COLO668 (cell line): ENCODE measurements at regions not wholly inside any gene's neighbourhood (a gene's known extent, or its start where the extent isn't known, plus 50 kb on each side); places are given as distances from the start of the nearest gene placed in this dataset.
A peak's percentile ranks its signal among the peaks of the same experiment; 100 is the strongest.
"Not testable (repeated sequence)": the region's sequence is repeated elsewhere in the genome, so short reads cannot be mapped to it uniquely, and the experiment has no call there.

Experiments used
- DNase-seq: peaks from one replicate; lab custom pipeline; 2025; ENCODE audit not compliant: unreplicated experiment; lab: John Stamatoyannopoulos, UW

DNA sequence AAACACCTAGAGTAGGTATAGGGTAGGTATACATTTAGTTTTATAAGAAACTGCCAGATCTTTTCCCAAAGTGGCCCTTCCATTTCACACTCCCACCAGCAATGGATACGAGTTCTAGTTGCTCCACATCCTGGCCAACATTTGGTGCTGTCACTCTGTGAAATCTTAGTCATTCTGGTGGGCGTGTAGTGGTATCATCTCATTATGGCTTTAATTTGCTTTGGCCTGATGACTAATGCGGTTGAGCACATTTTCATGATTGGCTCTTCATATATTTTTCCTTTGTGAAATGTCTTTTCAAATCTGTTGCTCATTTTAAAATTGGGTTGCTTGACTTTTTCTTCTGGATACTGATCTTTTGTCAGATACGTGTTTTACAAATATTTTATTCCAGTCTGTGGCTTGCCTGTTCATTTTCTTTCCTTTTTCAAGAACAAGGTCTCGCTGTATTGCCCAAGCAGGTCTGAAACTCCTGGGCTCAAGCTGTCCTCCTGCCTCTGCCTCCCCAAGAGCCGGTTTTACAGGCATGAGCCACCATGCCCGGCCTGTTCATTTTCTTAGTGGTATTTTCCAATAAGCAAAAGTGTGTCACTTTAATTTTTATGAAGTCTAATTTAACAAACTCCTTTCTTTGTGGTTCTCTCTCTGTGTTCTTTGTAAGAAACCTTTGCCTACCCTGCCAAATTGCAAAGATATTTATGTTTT, 192.4 kb downstream of the SEC14L1 start:
- no peak for DNase-seq

DNA sequence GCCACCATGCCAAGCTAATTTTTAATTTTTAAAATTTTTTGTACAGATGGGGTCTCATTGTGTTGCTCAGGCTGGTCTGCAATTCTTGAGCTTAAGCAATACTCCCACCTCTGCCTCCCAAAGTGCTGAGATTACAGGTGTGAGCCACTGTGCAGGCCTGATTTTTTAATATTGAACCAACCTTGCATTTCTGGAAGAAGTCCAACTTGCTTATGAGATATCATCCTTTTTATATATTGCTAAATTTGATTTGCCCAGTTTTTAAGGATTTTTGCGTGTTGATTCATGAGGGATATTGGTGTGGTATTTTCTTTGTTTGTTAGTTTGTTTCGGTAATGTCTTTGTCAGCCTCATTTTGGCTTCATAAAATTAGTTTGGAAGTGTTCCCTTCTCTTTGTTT, 196.4 kb downstream of the SEC14L1 start:
- no peak for DNase-seq

DNA sequence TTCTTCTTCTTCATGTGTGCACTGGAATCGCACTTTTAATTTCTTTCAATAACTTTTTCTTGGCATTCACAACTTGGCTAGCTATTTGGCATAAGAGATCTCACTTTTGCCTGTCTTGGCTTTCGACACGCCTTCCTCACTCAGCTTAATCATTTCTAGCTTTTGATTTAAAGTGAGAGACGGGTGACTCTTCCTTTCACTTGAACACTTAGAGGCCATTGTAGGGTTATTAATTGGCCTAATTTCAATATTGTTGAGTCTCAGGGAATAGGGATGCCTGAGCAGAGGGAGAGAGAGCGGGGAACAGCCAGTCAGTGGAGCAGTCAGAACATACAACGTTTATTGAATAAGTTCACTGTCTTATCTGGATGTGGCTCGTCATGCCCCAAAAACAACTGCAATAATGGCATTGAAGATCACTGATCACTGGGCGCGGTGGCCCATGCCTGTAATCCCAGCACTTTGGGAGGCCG, 200.3 kb downstream of the SEC14L1 start:
- no peak for DNase-seq

DNA sequence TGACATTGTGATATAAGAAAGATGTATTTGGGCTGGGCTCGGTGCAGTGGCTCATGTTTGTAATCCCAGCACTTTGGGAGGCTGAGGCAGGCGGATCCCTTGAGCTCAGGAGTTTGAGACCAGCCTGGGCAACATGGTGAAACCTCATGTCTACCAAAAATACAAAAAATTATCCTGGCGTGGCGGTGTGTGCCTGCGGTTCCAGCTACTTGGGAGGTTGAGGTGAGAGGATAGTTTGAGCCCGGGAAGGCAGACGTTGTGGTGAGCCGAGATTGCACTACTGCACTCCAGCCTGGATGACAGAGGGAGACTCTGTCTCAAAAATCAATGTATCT, 201.9 kb downstream of the SEC14L1 start:
- not testable (repeated sequence) for DNase-seq

DNA sequence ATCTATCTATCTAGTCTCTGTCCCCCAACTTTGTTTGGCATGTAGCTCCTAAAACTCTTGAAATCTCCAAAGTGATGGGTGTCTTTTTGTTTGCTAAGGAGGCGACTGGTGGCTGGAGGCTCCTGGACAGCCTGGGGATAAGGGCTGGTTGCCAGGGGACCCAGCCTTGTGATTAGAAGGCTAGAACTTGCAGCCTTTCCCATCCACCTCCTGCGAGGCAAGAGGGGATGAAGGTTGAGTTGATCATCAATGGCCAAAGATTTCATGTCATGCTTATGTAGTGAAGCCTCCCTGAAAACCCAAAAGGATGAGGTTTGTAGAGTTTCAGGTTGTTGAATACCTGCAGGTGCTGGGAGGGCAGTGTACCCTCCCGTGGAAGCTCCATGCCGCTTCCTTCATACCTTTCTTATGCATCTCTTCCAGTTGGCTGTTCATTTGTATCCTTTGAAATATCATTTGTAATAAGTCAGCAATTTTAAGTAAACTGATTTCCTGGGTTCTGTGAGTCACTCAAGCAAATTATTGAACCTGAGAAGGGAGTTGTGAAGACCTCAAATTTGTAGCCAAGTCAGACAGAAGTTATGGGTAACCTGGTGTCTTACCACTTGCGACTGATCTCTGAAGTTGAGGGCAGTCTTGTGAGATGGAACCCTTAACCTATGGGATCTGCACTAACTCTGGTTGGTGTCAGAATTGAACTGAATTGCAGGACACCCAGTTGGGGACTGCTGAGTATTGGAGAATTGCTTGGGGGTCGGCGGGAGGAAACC, 202.4 kb downstream of the SEC14L1 start:
- no peak for DNase-seq

DNA sequence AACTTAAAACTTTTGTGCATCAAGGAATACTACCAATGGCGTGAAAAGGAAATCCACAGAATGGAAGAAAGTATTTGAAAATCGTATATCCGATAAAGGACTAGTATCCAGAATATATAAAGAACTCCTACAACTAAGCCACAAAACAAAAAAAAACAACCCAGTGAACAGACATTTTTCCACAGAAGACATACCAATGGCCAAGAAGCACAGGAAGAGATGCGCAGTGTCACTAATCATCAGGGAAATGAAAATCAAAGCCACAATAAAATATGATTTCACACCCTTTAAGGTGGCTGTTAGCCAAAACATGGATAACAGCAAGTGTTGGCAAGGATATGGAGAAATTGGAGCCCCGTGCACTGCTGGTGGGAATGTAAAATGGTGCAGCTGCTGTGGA, 203.3 kb downstream of the SEC14L1 start:
- no peak for DNase-seq

DNA sequence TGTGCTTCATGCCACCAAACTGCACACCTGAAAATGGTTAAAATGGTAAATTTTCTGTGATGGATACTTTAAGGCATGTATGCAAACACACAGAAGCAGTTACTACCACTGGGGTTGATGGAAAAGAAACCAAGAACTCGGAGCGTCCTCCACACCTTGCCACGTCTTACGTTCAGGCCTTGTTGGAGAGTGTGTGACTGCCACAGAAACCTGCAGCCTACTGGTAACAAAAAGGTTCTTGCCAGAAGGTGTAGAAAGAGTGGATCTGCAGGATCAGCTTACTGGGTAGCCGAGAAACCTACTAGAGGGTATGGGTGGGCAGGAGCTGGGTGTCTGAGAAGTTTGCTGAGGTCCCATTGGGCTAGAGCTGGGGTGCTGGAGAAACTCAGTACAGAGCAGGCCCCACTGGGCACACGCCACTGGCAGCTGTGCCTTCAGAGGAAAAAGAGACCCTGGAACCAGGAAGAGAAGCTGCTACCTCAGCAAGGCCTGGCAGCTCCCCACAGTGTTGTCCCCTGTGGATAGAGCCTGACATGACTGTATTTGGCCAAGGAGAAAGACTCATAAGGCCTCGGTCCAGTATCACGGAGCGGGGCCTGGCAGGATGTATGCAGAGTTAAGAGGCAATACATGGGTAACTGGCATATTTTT, 204.6 kb downstream of the SEC14L1 start:
- DNase-seq, result no peak

DNA sequence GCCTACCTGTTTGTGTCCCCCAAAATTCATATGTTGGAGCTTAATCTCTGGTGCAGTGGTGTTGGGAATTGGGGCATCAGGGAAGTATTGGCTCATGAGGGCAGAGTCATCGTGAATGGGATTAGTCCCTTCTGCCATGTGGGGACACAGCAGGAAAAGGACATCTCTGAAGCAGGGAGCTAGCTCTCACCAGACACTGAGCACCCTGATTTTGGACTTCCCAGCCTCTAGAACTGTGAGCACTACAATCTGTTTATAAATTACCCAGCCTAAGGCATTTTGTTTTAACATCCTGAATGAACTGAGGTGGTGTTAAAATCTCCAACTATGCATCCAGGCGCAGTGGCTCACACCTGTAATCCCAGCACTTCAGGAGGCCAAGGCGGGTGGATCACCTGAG, 206.0 kb downstream of the SEC14L1 start:
- DNase-seq, result no peak

DNA sequence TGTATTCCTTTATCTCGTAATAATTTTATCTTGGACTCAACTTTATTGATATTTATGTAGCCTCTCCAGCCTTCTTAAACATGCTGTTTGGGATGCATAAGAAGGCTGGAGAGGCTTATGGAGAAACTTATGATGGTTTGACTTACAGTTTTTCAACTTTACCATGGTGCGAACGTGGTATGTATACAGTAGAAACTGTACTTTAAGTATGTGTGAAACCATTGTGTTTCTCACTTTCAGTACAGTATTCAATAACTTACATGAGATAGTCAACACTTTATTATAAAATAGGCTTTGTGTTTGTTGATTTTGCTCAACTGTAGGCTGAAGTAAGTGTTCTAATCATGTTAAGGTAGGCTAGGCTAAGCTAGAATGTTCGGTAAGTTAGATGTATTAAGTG, 206.8 kb downstream of the SEC14L1 start:
- no peak for DNase-seq

DNA sequence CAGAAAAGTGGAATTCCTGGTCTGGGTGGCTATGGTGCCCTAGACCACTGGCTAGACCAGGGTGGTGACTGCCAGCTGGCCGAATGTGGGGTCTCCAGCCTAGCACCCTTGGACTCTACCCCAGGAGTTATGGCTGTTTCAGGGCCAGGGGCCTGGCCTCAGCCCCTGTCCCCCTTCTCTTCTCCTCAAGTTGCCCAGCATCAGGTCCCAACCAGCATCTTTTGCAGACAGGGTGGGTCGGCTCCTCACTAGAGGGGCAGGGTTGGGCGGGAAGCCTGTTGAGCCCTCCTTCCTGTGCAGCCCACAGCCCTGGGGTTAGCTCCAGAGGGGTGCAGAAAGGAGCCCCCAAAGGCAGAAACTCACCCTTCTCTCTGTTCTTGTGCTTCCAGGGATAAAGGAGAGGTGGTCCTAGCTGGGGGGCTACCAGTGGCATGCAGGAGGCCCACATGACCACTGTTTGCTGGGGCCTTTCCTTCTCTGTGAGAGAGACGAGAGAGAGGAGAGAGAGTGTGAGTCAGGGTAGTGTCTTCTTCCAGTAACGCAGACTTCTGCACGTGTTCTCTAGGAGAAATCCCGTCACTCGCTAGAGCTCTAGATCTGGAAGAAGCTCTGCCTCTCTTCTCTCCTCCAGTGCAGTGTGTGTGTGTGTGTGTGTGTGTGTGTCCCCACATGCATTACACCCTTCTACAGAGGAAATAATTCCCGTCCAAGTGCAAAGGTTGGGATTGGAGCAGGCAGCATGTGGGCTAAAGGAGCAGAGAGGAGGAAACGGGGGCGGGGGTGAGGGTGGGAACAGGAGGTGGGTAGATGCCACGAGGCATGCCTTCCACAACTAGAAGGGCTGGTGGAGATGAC, 209.4 kb downstream of the SEC14L1 start:
- no peak for DNase-seq

DNA sequence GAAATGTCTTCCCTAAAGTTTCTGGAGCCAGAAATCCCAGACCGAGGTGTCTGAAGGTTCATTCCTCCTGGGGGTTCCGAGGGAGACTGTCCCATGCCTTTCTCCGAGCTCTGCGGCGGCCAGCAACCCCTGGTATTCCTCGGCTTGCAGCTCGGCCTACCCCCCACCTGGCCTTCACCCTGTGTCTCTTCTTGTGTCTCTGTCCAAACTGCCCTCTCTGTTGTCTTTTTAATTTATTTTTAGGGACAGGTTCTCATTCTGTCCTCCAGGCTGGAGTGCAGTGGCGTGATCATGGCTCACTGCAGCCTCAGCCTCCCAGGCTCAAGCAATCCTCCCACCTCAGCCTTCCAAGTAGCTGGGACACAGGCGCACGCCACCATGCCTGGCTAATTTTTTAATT, 211.7 kb downstream of the SEC14L1 start:
- DNase-seq, result no peak

DNA sequence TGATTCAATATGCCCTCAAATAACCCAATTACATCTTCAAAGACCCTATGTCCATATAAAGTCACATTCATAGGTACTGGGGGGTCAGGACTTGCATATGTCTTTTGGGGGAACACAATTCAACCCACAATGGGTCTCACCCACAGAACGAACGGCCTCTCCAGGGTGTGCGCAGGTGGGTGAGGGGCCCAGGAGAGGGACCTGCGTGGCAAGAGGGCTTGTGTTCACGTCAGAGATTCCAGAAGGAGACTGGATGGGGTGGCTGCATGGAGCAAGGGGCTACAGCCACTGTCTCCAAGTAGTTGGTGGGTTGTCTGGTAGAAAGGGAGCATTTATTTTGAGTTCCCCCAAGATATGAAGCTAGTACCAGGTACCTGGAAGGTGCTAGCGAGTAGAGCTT, 212.2 kb downstream of the SEC14L1 start:
- no peak for DNase-seq

DNA sequence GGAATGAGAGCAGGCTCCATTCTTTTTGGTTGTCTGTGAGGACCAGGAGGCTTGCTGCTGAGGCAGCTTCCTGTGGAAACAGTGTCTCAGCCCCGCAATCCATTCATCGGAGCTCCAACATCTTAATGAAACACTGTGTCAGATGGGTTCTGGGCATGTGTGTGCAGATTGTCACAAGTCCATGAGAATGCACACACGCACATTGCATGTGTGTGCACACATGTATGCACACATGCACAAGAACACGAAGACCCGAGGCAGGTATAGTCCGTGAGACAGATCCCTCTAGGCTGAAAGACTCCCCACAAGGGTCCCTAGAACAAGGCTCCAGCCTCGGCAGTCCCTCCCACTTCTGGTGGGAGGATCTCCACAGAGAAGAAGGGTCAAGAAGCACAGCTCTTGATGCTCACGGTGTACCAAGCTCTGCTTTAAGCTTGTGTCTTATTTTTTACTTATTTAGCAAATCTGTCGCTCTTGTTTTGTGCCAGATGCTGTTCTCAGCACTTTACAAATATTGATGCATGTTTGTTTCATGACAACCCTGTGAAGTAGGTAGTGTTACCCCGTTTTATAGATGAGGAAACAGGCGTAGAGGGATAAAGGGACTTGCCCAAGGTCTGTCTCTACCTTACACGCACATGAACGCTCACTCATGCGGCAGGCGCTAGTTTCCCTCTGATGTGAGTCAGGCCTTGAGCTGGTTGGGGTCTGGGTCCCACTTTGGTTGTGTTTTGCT, 213.1 kb downstream of the SEC14L1 start:
- no peak for DNase-seq

DNA sequence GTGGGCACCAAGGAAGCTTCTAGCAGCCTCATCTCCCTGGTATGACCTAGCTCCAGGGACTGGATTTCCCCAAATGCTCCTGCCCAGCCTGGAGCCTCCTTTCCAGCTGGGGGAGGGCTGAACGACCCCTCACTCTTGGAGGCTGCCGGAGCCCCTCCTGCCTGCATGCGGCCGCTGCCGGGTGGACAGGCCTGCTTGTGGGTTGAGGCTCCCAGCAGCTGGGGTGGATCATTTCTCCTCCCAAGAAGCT, 213.6 kb downstream of the SEC14L1 start:
- no peak for DNase-seq

DNA sequence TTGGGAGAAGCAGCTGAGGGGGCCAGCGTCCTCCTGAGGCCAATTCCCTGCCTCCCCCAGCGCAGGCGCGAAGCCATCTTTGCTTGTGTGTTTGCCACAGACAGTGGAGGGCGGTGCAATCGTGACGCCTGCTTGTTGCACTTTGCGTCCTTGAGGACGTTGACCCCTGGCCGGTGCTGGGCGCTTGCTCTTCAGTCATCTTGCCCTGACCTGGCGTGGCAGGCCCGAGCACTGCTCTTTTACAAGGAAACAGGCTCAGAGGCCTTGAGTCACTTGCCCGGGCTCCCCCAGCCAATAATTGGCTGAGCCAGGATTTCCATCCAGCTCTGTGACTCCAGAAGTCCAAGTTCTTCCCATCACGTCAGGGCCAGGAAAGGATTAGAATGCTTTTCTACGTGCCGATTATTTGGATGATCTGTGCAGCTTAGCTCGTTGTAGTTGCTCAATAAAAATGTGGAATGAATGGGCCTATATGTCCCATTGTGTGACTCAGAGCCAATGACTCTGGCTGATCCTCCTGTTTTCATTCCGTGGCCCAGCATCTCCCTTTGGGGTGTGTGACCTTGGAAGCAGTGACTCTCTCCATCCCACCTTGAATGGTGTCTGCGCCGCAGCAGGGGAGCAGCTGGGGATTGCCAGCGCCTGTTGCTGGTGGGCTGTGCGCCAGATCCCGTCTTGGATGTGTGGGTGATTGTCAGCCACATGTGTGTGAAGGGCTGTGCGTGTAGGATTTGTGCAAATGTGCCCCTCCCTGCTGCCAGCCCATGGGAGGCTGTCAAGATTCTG, 214.1 kb downstream of the SEC14L1 start:
- DNase-seq, result no peak

DNA sequence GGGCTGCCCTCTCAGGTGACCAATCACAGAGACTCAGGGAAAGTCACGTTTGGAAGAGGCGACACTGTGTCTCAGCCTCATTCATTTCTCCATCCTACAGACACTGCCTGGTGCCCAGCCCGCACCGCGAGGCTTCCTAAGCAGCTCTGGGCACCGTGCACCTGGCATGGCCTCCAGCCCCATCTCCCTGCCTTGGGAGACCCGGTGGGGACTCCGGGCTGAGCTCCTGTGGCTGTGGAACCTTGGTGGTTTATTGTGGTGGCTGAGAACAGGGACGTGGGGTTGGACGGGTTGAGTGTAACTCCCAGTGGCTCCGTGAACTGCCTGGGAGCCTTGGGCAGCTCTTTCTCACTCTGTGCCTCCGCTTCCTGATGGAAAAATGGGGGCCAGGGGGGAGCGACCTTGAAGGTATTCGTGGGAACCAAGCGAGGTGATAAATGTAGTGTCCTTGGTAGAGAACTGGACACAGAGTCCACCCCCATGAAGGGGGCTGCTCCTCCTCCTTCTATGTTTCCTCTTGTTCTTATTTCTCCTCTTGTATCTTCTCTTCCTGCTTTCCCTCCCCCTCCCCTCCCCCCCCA, 215.4 kb downstream of the SEC14L1 start:
- DNase-seq, result peak; percentile 35

DNA sequence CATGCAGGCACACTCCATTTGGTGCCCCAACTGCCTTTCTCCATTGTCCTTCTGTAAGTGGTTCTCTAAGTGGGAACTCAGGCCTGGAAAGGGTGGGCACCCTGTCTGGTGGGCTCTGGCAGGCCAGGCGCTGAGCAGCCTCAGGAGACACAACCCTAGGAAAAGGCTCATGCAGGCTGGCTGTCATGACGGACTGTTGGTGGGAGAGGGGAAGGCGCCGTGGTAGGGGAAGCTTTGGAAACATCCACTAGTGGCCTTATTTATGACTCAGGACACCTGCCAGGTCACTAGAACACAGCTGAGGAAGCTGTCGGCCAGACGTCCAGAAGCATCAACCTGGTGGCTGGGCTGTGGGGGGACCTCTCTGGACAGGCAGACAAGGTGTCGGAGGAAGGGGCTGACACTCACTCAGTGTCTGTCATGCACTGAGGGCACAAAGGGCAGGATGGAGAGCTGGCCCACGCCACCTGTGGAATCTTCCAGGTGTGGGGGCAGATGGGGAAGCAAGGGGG, 216.0 kb downstream of the SEC14L1 start:
- DNase-seq, result no peak

DNA sequence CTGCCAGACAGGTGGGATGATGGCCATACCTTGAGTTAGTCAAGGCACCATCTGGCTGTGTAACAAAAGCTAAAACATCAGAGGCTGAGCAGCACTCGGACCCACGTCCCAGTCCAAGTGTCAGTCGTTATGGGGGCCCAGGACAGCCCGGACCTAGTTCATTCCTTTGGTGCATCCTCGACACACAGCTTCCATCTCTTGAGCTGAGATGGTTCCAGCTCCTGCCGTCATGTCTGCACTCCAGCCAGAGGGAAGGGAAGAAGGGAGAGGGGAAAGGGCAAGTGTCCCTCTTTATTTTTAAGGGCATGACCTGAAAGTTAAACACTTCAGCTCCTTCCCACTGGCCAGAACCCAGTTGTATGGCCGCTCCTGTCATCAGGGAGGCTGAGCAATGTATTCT, 218.0 kb downstream of the SEC14L1 start:
- no peak for DNase-seq

DNA sequence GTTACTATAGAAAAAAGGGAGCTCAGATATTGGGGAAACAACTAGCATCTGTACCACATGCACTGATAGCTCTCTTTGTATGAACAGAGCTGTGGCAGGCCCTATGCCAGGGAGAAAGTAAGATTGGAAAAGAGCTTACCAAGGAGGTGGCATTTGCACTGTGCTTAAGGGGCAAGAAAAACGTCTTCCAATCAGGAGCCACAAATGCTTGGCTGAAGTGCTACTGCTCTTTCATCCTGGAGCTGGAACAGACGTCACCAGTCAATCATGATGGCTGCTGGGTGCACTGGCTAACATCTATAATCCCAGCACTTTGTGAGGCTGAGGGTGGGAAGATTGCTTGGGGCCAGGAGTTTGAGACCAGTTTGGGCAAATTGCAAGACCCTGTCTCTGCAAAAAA, 218.5 kb downstream of the SEC14L1 start:
- no peak for DNase-seq
